CD8-positive, alpha-beta memory T cell (primary cell): ENCODE measurements at regions not wholly inside any gene's neighbourhood (a gene's known extent, or its start where the extent isn't known, plus 50 kb on each side); places are given as distances from the start of the nearest gene placed in this dataset.
A peak's percentile ranks its signal among the peaks of the same experiment; 100 is the strongest.

ENCODE experiments used
- CTCF ChIA-PET: fragments of 350-600 bp; sonication (Branson Sonifier 250); formaldehyde crosslinking; loops from one replicate; lab custom pipeline; 2021; ENCODE audit warnings: antibody characterized with exemption; lab: Charles Lee
- POLR2A ChIA-PET: fragments of 350-600 bp; sonication (Branson Sonifier 250); formaldehyde crosslinking; loops from one replicate; lab custom pipeline; 2021; ENCODE audit warnings: antibody characterized with exemption; lab: Charles Lee
- DNase-seq, 5 donors: peaks; one replicate each; pipeline versions ENCODE4 v3.0.0 to v3.0.0-alpha.2; 2020 to 2022; ENCODE audit warnings: mixed read lengths in 1 of 5
- H3K27ac ChIP-seq: one replicate; pipeline ENCODE4 v1.7.0; 2013; ENCODE audit warnings: low read depth, mild to moderate bottlenecking, low read length, moderate library complexity
- H3K27me3 ChIP-seq: 2 replicates; pipeline ENCODE4 v1.7.0; 2013; ENCODE audit warnings: low read length, mild to moderate bottlenecking; ENCODE audit not compliant: insufficient read depth, poor library complexity, severe bottlenecking
- H3K36me3 ChIP-seq: 2 replicates; pipeline ENCODE4 v1.7.0; 2013; ENCODE audit warnings: mild to moderate bottlenecking, low read length, moderate library complexity; ENCODE audit not compliant: insufficient read depth
- H3K4me1 ChIP-seq: 2 replicates; pipeline ENCODE4 v1.7.0; 2013; ENCODE audit warnings: mild to moderate bottlenecking, low read length, moderate library complexity; ENCODE audit not compliant: insufficient read depth
- H3K4me3 ChIP-seq: 2 replicates; pipeline ENCODE4 v1.7.0; 2013; ENCODE audit warnings: mild to moderate bottlenecking, low read length
- H3K9me3 ChIP-seq: 2 replicates; pipeline ENCODE4 v1.7.0; 2013; ENCODE audit warnings: mild to moderate bottlenecking, low read length
- H3K27ac Mint-ChIP-seq, 8 donors: one replicate each; pipeline ENCODE4 v1.8.0; 2020 to 2021; ENCODE audit warnings: mixed read lengths in 8 of 8, mild to moderate bottlenecking in 6 of 8, inconsistent platforms in 3 of 8, moderate library complexity in 3 of 8
- H3K27me3 Mint-ChIP-seq, 2 donors: one replicate each; pipeline ENCODE4 v1.8.0; 2020 to 2021; ENCODE audit warnings: mixed read lengths in 2 of 2, mild to moderate bottlenecking in 1 of 2, moderate library complexity in 1 of 2
- H3K36me3 Mint-ChIP-seq, 3 donors: one replicate each; pipeline ENCODE4 v1.8.0; 2020 to 2021; ENCODE audit warnings: mixed read lengths in 3 of 3, inconsistent platforms in 1 of 3, mild to moderate bottlenecking in 1 of 3
- H3K4me1 Mint-ChIP-seq, 3 donors: one replicate each; pipeline ENCODE4 v1.8.0; 2020 to 2021; ENCODE audit warnings: mixed read lengths in 3 of 3, inconsistent platforms in 1 of 3, mild to moderate bottlenecking in 1 of 3
- H3K4me3 Mint-ChIP-seq, 7 donors: one replicate each; pipeline ENCODE4 v1.8.0; 2020 to 2021; ENCODE audit warnings: mixed read lengths in 7 of 7, mild to moderate bottlenecking in 6 of 7, moderate library complexity in 4 of 7, inconsistent platforms in 2 of 7
- H3K9me3 Mint-ChIP-seq, 5 donors: one replicate each; pipeline ENCODE4 v1.8.0; 2020 to 2022; ENCODE audit warnings: mixed read lengths in 5 of 5, mild to moderate bottlenecking in 3 of 5, moderate library complexity in 2 of 5, inconsistent platforms in 1 of 5

- no peak for DNase-seq
- Mint-ChIP-seq H3K27me3 (peaks cover 5 to 19% of the 10 kb centered on the region in 2 donors), H3K4me3 (no peak overlapping the region), H3K9me3 (no peaks in the 10 kb centered on the region), H3K36me3 (no peaks in the 10 kb centered on the region), H3K4me1 (no peaks in the 10 kb centered on the region), H3K27ac (no peak overlapping the region)
- POLR2A ChIA-PET: no interaction called here
- H3K36me3 ChIP-seq: no peaks in the 10 kb centered on the region
- no peaks in the 10 kb centered on the region for H3K4me1 ChIP-seq
- no peak overlapping the region for H3K4me3 ChIP-seq
- CTCF ChIA-PET: no interaction called here
- H3K27me3 ChIP-seq: no peaks in the 10 kb centered on the region
- H3K27ac ChIP-seq: no peak overlapping the region
- no peaks in the 10 kb centered on the region for H3K9me3 ChIP-seq
Observed at GRCh38 chr2:46850742-46851141, 64.9 kb downstream of the MCFD2 start.

- Mint-ChIP-seq H3K27ac (no peak overlapping the region), H3K4me1 (no peaks in the 10 kb centered on the region), H3K9me3 (no peaks in the 10 kb centered on the region), H3K4me3 (no peak overlapping the region), H3K36me3 (no peaks in the 10 kb centered on the region), H3K27me3 (peaks cover 9 to 22% of the 10 kb centered on the region in 2 donors)
- CTCF ChIA-PET: no interaction called here
- Histone ChIP-seq H3K27ac (peak overlapping the region; percentile 3), H3K9me3 (no peaks in the 10 kb centered on the region), H3K27me3 (no peaks in the 10 kb centered on the region), H3K4me1 (no peaks in the 10 kb centered on the region), H3K4me3 (no peak overlapping the region), H3K36me3 (no peaks in the 10 kb centered on the region)
- POLR2A ChIA-PET: no interaction called here
- no peak for DNase-seq
Observed at GRCh38 chr2:46849721-46850556, 65.7 kb downstream of the MCFD2 start.

DNA sequence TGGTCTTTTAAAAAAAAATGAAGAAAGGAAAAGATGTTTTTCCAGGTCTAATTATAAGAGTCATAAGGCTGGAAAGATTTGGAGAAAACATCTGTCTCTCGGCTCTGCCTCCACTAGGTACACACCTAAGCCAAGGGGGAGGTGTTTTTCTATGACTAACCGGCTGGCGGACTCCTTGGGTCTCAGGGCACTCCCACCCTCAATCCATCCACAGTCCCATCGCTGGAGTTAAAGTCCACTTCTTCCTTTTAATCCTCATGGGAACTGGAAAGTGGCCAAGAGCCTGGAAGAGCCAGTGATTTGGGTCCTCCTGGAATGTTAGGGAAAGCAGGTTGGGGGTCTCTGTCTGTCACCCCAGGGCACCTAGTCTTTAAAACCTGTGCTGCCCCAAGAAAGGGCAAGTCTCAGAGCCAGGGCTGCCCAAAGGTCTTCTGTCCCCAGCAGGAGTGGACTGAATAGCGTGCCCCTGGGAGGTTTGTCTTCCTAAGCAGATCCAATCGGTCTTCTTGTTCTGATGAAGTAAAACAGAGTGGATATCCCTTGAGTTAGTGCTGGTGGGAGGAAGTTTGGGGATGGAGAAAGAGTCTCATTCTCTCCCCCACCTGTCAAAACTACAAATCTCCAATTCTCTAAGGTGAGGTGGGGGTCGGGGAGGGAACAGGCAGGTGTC is 66.4 kb downstream of the MCFD2 start:
- peaks cover 7 to 21% of the 10 kb centered on the region in 2 donors for H3K27me3 Mint-ChIP-seq
- Histone ChIP-seq H3K27ac (peak overlapping the region; percentile 3), H3K4me3 (no peak overlapping the region), H3K36me3 (no peaks in the 10 kb centered on the region), H3K9me3 (no peaks in the 10 kb centered on the region), H3K27me3 (no peaks in the 10 kb centered on the region), H3K4me1 (no peaks in the 10 kb centered on the region)
- ChIA-PET POLR2A (no interaction called here), CTCF (no interaction called here)
- H3K4me1 Mint-ChIP-seq: no peaks in the 10 kb centered on the region
- no peak overlapping the region for H3K4me3 Mint-ChIP-seq
- H3K9me3 Mint-ChIP-seq: no peaks in the 10 kb centered on the region
- no peaks in the 10 kb centered on the region for H3K36me3 Mint-ChIP-seq
- DNase-seq: no peak
- no peak overlapping the region for H3K27ac Mint-ChIP-seq

DNA sequence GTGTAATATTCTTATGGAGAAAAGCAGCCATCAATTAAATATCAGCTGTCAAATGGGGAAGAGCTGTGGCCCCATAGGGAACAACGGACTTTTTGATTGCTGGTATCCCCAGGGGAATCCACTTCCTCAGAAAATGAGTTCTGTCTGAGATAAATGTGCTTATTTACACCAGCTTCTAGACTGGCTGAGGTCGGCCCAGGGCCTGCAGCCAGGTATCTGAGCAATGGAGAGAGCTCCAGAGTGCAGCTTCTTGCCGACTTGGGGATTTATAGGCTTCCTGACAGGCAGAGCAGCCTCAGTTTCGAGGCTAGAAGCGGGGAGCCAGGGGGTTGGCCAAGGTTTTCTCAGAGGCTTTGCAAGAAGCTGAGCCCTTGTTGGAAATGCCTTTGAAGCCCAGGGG is 67.2 kb downstream of the MCFD2 start:
- H3K4me3 Mint-ChIP-seq: no peak overlapping the region
- Histone ChIP-seq H3K9me3 (no peaks in the 10 kb centered on the region), H3K27ac (no peak overlapping the region), H3K27me3 (no peaks in the 10 kb centered on the region), H3K4me3 (no peak overlapping the region), H3K4me1 (no peaks in the 10 kb centered on the region), H3K36me3 (no peaks in the 10 kb centered on the region)
- H3K4me1 Mint-ChIP-seq: no peaks in the 10 kb centered on the region
- H3K27me3 Mint-ChIP-seq: peaks cover 6 to 21% of the 10 kb centered on the region in 2 donors
- ChIA-PET POLR2A (no interaction called here), CTCF (no interaction called here)
- H3K27ac Mint-ChIP-seq: no peak overlapping the region
- DNase-seq: no peak
- H3K9me3 Mint-ChIP-seq: no peaks in the 10 kb centered on the region
- no peaks in the 10 kb centered on the region for H3K36me3 Mint-ChIP-seq

DNA sequence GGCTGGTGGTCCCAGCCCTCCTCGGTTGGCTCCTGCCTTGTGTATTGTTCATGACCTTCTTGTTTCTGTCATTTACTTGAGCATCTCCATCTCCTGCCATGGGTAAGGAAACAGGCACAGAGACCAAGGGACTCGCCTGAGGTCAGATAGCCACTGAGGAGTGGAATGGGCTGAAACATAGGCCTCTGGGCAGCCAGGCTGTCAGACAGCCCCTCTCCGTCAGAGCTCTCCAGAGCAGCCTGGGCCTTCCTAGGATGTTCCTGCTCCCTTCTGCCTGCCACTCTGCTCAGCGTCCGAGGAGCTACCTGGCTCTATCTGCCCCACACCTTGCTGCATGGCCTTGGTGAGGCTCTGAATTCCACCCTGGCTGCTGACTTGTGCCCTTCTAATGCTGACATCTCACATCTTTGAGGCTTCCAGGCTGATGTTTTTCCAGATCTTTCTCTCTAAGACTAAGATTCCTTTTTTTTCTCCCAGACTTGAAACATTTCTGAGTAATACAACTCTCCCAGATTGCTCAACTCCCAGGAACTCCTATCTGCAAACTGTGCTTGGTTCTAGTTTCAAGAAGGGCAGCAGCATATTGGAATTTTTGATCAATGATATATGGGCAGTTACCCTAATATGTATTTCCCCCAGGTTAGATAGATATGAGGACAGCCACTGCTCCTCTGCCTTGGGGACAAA is 67.7 kb downstream of the MCFD2 start:
- POLR2A ChIA-PET: no interaction called here
- no peaks in the 10 kb centered on the region for H3K36me3 Mint-ChIP-seq
- no peaks in the 10 kb centered on the region for H3K9me3 Mint-ChIP-seq
- Histone ChIP-seq H3K36me3 (no peaks in the 10 kb centered on the region), H3K27ac (no peak overlapping the region), H3K27me3 (no peaks in the 10 kb centered on the region), H3K4me3 (no peak overlapping the region), H3K4me1 (no peaks in the 10 kb centered on the region), H3K9me3 (no peaks in the 10 kb centered on the region)
- H3K27ac Mint-ChIP-seq: peak overlapping the region in 1 of 8 donors; percentile 65
- H3K4me3 Mint-ChIP-seq: no peak overlapping the region
- CTCF ChIA-PET: no interaction called here
- H3K27me3 Mint-ChIP-seq: peaks cover 6 to 21% of the 10 kb centered on the region in 2 donors
- no peaks in the 10 kb centered on the region for H3K4me1 Mint-ChIP-seq
- no peak for DNase-seq

GRCh38 chr2:46847185-46847710 is 68.4 kb downstream of the MCFD2 start:
- no peaks in the 10 kb centered on the region for H3K9me3 ChIP-seq
- Mint-ChIP-seq H3K9me3 (no peaks in the 10 kb centered on the region), H3K4me3 (no peak overlapping the region), H3K36me3 (no peaks in the 10 kb centered on the region), H3K4me1 (no peaks in the 10 kb centered on the region), H3K27ac (no peak overlapping the region), H3K27me3 (peaks cover 6 to 21% of the 10 kb centered on the region in 2 donors)
- H3K36me3 ChIP-seq: no peaks in the 10 kb centered on the region
- no peak for DNase-seq
- no peaks in the 10 kb centered on the region for H3K27me3 ChIP-seq
- no peaks in the 10 kb centered on the region for H3K4me1 ChIP-seq
- H3K27ac ChIP-seq: no peak overlapping the region
- CTCF ChIA-PET: no interaction called here
- POLR2A ChIA-PET: no interaction called here
- no peak overlapping the region for H3K4me3 ChIP-seq

DNA sequence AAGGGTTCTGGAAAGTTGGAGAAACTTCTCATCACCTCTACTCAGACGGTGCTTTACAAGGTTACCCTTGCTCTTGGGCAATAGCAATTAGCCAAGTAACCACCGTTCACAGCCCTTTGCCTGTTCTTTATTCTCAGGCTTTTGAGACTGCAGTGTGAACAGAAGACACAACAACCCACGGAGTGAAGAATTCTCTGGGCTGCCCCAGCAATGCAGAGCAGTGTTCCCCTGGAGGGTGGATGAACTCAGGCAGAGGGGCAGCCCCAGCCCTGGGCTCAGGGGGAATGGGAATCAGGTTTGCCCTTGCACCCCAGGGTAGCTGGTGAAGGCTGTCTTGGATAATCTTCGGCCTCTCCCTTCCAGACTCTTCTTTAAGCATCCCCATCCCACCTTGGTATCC is 69.1 kb downstream of the MCFD2 start:
- Histone ChIP-seq H3K27ac (no peak overlapping the region), H3K36me3 (no peaks in the 10 kb centered on the region), H3K4me1 (no peaks in the 10 kb centered on the region), H3K9me3 (no peaks in the 10 kb centered on the region), H3K4me3 (no peak overlapping the region), H3K27me3 (no peaks in the 10 kb centered on the region)
- no peaks in the 10 kb centered on the region for H3K9me3 Mint-ChIP-seq
- peaks cover 0 to 3% (median 0%) of the 10 kb centered on the region in 3 donors for H3K4me1 Mint-ChIP-seq
- H3K4me3 Mint-ChIP-seq: no peak overlapping the region
- no peaks in the 10 kb centered on the region for H3K36me3 Mint-ChIP-seq
- no peak overlapping the region for H3K27ac Mint-ChIP-seq
- ChIA-PET CTCF (no interaction called here), POLR2A (no interaction called here)
- DNase-seq: no peak
- H3K27me3 Mint-ChIP-seq: peaks cover 6 to 21% of the 10 kb centered on the region in 2 donors
